ENCODE measurements at regions not wholly inside any gene's neighbourhood (a gene's known extent, or its start where the extent isn't known, plus 50 kb on each side); places are given as distances from the start of the nearest gene placed in this dataset.

DNA sequence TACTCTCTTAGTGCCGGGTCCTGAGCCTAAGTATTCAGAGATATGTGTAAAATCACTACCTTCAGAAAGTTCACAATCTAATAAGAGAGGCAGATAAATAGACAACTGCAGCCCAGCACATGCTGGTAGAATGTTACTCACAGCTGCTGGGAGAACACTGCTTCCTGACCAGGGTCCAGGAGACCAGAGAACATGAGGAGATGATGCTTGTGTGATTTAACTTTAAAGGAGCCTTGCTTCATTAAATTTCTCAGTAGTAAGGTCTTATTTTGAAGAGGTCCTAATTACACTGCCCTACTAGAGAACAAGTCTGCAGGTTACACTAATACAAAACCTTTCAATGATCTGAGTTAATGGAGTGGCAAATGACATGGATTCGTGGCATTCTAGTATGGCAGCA, 209.9 kb upstream of the TRIB2 start:
- Mint-ChIP-seq H3K27ac (no peak overlapping the region), H3K27me3 (peaks cover 50% of the 10 kb centered on the region), H3K4me3 (no peak overlapping the region), H3K4me1 (peaks cover 40% of the 10 kb centered on the region), H3K9me3 (ENCODE audit: insufficient read depth) (no peaks in the 10 kb centered on the region)
- intact Hi-C loops (cut with micrococcal nuclease), result no loop called here
- Histone ChIP-seq H3K4me3 (ENCODE audit: control extremely low read depth in 1 of 5, extremely low read depth in 1 of 5, insufficient read depth in 1 of 5, low read depth in 2 of 5, low read length in 4 of 5) (no peak overlapping the region), H3K27me3 (replicated peaks in 1 of 4; ENCODE audit: control extremely low read depth in 1 of 4, control insufficient read depth in 3 of 4, insufficient read depth in 4 of 4, low read length in 3 of 4) (peaks cover 0 to 22% (median 13%) of the 10 kb centered on the region in 4 experiments), H2AFZ (ENCODE audit: insufficient read depth, low read depth, low read length, poor library complexity, severe bottlenecking) (no peak overlapping the region), H3K4me2 (replicated peaks; ENCODE audit: low read depth, low read length, poor library complexity, severe bottlenecking) (no peak overlapping the region), H3K27ac (ENCODE audit: low read length in 2 of 2) (no peak overlapping the region), H4K20me1 (ENCODE audit: control insufficient read depth, insufficient read depth, low read length, poor library complexity, severe bottlenecking) (no peaks in the 10 kb centered on the region), H3K4me1 (ENCODE audit: control insufficient read depth in 2 of 2, insufficient read depth in 2 of 2, low read length in 2 of 2) (peaks cover 37 to 42% of the 10 kb centered on the region in 2 donors), H3K9ac (ENCODE audit: low read length) (no peak overlapping the region), H3K9me3 (ENCODE audit: control extremely low read depth in 1 of 3, control insufficient read depth in 2 of 3, insufficient read depth in 1 of 3, low read length in 2 of 3) (no peaks in the 10 kb centered on the region), H3K79me2 (ENCODE audit: control insufficient read depth, insufficient read depth, low read length) (no peaks in the 10 kb centered on the region), H3K36me3 (replicated peaks in 1 of 2; ENCODE audit: control extremely low read depth in 1 of 2, control insufficient read depth in 1 of 2, extremely low read depth in 1 of 2, insufficient read depth in 2 of 2, low read length in 1 of 2) (no peaks in the 10 kb centered on the region)
- ATAC-seq (ENCODE audit: low read depth) (no peak), DNase-seq (no peak)
- TF ChIP-seq, protein P1, sequence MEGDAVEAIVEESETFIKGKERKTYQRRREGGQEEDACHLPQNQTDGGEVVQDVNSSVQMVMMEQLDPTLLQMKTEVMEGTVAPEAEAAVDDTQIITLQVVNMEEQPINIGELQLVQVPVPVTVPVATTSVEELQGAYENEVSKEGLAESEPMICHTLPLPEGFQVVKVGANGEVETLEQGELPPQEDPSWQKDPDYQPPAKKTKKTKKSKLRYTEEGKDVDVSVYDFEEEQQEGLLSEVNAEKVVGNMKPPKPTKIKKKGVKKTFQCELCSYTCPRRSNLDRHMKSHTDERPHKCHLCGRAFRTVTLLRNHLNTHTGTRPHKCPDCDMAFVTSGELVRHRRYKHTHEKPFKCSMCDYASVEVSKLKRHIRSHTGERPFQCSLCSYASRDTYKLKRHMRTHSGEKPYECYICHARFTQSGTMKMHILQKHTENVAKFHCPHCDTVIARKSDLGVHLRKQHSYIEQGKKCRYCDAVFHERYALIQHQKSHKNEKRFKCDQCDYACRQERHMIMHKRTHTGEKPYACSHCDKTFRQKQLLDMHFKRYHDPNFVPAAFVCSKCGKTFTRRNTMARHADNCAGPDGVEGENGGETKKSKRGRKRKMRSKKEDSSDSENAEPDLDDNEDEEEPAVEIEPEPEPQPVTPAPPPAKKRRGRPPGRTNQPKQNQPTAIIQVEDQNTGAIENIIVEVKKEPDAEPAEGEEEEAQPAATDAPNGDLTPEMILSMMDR (IDR thresholded peaks at IDR 0.05), result no peak
- ChIA-PET POLR2A (no interaction called here), CTCF (interaction anchor here (0.6 kb wide), 1 partner anchor 48 kb away, joined by 3 read pairs; no protein-coding TSS in a partner anchor)
- WGBS (ENCODE audit: insufficient coverage), result no CpG with 5 or more reads among the region's 2 CpGs

DNA sequence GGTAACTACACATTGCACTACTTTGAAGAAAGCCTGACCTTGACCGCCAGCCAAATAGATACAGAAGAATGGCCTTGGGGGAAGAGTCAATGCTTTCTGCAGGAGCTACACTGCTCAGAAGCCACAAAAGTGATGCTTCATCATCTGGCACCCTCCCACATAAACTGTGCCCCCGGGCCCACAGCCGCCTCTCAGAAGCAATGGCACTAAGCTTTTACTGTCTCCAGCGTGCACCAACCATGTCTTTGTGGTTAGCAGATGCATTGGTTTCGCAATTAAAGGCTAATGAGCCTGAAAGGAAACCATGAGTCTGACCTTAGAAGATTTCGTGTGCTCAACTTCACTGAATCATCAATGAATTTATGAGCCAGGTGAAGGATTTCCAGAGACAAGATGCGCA, 209.4 kb upstream of the TRIB2 start:
- peak overlapping the region; percentile 6 for H3K4me2 ChIP-seq (replicated peaks; ENCODE audit: low read depth, low read length, poor library complexity, severe bottlenecking)
- peaks cover 50% of the 10 kb centered on the region for H3K27me3 Mint-ChIP-seq

More for the DNA sequence above, 209.4 kb upstream of the TRIB2 start:
- Histone ChIP-seq H3K79me2 (ENCODE audit: control insufficient read depth, insufficient read depth, low read length) (no peaks in the 10 kb centered on the region), H3K4me3 (ENCODE audit: control extremely low read depth in 1 of 5, extremely low read depth in 1 of 5, insufficient read depth in 1 of 5, low read depth in 2 of 5, low read length in 4 of 5) (peak overlapping the region in 1 of 5 experiments; percentile 3), H4K20me1 (ENCODE audit: control insufficient read depth, insufficient read depth, low read length, poor library complexity, severe bottlenecking) (no peaks in the 10 kb centered on the region), H3K27me3 (replicated peaks in 1 of 4; ENCODE audit: control extremely low read depth in 1 of 4, control insufficient read depth in 3 of 4, insufficient read depth in 4 of 4, low read length in 3 of 4) (peaks cover 0 to 22% (median 13%) of the 10 kb centered on the region in 4 experiments), H3K9me3 (ENCODE audit: control extremely low read depth in 1 of 3, control insufficient read depth in 2 of 3, insufficient read depth in 1 of 3, low read length in 2 of 3) (no peaks in the 10 kb centered on the region), H2AFZ (ENCODE audit: insufficient read depth, low read depth, low read length, poor library complexity, severe bottlenecking) (no peak overlapping the region), H3K36me3 (replicated peaks in 1 of 2; ENCODE audit: control extremely low read depth in 1 of 2, control insufficient read depth in 1 of 2, extremely low read depth in 1 of 2, insufficient read depth in 2 of 2, low read length in 1 of 2) (no peaks in the 10 kb centered on the region), H3K9ac (ENCODE audit: low read length) (no peak overlapping the region), H3K4me1 (ENCODE audit: control insufficient read depth in 2 of 2, insufficient read depth in 2 of 2, low read length in 2 of 2) (peaks cover 33 to 37% of the 10 kb centered on the region in 2 donors), H3K27ac (ENCODE audit: low read length in 2 of 2) (no peak overlapping the region)
- peak; percentile 81 for ATAC-seq (ENCODE audit: low read depth)
- no peak for TF ChIP-seq EZH2 (IDR thresholded peaks at IDR 0.05; ENCODE audit: borderline replicate concordance, insufficient read depth, low read depth, low read length, poor library complexity, severe bottlenecking)
- TF ChIP-seq, protein P1 (IDR thresholded peaks at IDR 0.05), result no peak
- DNase-seq, result peak; percentile 46
- no peak overlapping the region for H3K27ac Mint-ChIP-seq
- 18% methylated on average over 6 of the region's 7 CpGs for WGBS (ENCODE audit: insufficient coverage)
- intact Hi-C loops (cut with micrococcal nuclease), result no loop called here
- ChIA-PET CTCF (no interaction called here), POLR2A (interaction anchor here (0.6 kb wide), 1 partner anchor 210 kb away, joined by 12 read pairs; no protein-coding TSS in a partner anchor)
- peak overlapping the region; percentile 32 for H3K4me3 Mint-ChIP-seq
- H3K4me1 Mint-ChIP-seq, result peaks cover 37% of the 10 kb centered on the region
- no peaks in the 10 kb centered on the region for H3K9me3 Mint-ChIP-seq (ENCODE audit: insufficient read depth)

Data from B cell (primary cell).